GM06990 (cell line): ENCODE measurements at regions not wholly inside any gene's neighbourhood (a gene's known extent, or its start where the extent isn't known, plus 50 kb on each side); places are given as distances from the start of the nearest gene placed in this dataset.
A peak's percentile ranks its signal among the peaks of the same experiment; 100 is the strongest.

Experiments used
- DNase-seq: peaks from one replicate; pipeline ENCODE4 v3.0.0-alpha.2; 2011; ENCODE audit not compliant: insufficient read length; ENCODE audit errors: extremely low read depth
- H3K27me3 ChIP-seq: replicated peaks from 2 replicates; pipeline ENCODE4 v1.6.0; 2011; ENCODE audit warnings: low read length; ENCODE audit not compliant: control insufficient read depth, insufficient read depth
- H3K36me3 ChIP-seq: 2 replicates; pipeline ENCODE4 v1.5.1; 2011; ENCODE audit warnings: low read length; ENCODE audit not compliant: control insufficient read depth, insufficient read depth
- H3K4me3 ChIP-seq: replicated peaks from 2 replicates; pipeline ENCODE4 v1.5.1; 2011; ENCODE audit warnings: low read depth, mild to moderate bottlenecking, control low read depth, low read length
- CTCF ChIP-seq: IDR thresholded peaks from 2 replicates; pipeline ENCODE4 v1.5.1; 2011; ENCODE audit warnings: low read length, control low read depth, mild to moderate bottlenecking, inconsistent platforms; ENCODE audit not compliant: insufficient read depth, poor library complexity, severe bottlenecking

DNA sequence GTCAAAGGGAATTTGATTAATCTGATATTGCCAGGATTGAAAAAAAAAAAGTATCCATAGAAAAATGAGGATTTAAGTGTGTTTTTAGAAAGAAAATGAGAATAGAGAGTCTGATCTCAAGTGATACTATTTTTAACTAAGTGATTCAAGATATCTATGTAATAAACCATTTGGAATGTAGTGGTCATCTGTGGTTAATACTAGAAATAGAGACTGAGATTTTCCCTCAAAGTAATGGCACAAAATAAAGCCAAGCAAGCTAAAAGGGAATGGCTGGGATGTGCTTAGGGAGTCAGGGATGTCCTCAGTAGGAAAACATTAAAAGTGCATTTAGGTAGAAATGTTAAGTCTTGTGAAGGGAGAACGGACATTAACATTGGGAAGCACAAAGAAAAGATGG is 90.6 kb downstream of the FBXO4 start:
- TF ChIP-seq CTCF, result no peak
- Histone ChIP-seq H3K4me3 (no peak overlapping the region), H3K36me3 (no peaks in the 10 kb centered on the region), H3K27me3 (no peaks in the 10 kb centered on the region)
- DNase-seq, result no peak

DNA sequence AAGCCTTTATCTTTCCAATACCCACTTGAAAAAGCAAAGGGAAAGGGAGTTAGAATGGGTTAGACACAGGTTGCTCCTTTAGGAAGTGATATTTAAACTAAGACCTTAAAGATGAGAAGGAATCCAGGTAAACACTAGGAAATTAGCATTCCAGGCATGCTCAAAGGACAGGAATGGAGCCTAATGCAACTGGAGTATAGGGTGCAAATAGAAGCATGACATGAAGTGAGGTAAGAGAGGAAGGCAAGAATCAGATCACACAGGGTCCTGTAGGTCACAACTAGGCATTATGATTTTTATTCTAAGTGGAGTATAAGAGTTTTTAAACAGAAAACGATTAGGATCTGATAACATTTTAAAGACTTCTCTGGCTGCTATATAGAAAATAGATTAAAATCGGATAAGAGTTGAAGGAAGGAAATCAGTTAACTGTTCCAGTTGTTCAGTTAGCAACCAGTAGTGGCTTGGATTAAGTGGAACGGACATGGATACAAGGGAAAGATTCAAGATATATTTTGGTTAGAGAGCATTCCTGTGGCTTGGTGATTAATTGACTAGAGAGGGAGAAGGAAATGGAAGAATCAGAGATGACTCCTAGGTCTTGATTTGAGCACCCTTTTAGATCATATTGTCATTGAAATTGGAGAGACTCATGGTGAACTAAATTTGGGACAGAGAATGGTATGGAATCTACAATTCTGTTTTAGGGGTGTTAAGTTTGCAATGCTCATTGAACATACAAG is 95.9 kb downstream of the FBXO4 start:
- TF ChIP-seq CTCF, result no peak
- Histone ChIP-seq H3K36me3 (no peaks in the 10 kb centered on the region), H3K27me3 (no peaks in the 10 kb centered on the region), H3K4me3 (no peak overlapping the region)
- no peak for DNase-seq

GRCh38 chr5:42021923-42022322 is 96.8 kb downstream of the FBXO4 start:
- H3K36me3 ChIP-seq, result no peaks in the 10 kb centered on the region
- H3K27me3 ChIP-seq, result no peaks in the 10 kb centered on the region
- H3K4me3 ChIP-seq, result no peak overlapping the region
- DNase-seq, result peak; percentile 6
- TF ChIP-seq CTCF, result no peak

GRCh38 chr5:42022383-42022972 is 97.4 kb downstream of the FBXO4 start:
- Histone ChIP-seq H3K36me3 (no peaks in the 10 kb centered on the region), H3K27me3 (no peaks in the 10 kb centered on the region), H3K4me3 (no peak overlapping the region)
- no peak for DNase-seq
- no peak for TF ChIP-seq CTCF

- no peak for DNase-seq
- TF ChIP-seq CTCF, result no peak
Measured at GRCh38 chr5:42026446-42026845, 101.4 kb downstream of the FBXO4 start.

More at GRCh38 chr5:42026446-42026845, 101.4 kb downstream of the FBXO4 start:
- Histone ChIP-seq H3K27me3 (no peaks in the 10 kb centered on the region), H3K4me3 (no peak overlapping the region), H3K36me3 (no peaks in the 10 kb centered on the region)
